ENCODE measurements at regions not wholly inside any gene's neighbourhood (a gene's known extent, or its start where the extent isn't known, plus 50 kb on each side); places are given as distances from the start of the nearest gene placed in this dataset.

- H3K4me3 ChIP-seq (ENCODE audit: low read depth, poor library complexity, severe bottlenecking) = no peak overlapping the region
- DNase-seq (ENCODE audit: low spot score in 2 of 2) = no peak
- TF ChIP-seq CTCF (IDR thresholded peaks at IDR 0.05) (no peak), POLR2A (IDR thresholded peaks at IDR 0.05) (no peak)
- intact Hi-C loops (cut with DNase I; ENCODE audit: low total_unique reads) = no loop called here
- 72% methylated on average over 2 of the region's 2 CpGs for WGBS, 2 donors
Observed at GRCh38 chr12:90098132-90098779, 389.6 kb upstream of the ATP2B1 start.

- 69 to 74% methylated on average over 3 of the region's 3 CpGs for WGBS, 2 donors
- DNase-seq (ENCODE audit: low spot score in 2 of 2) = no peak
- TF ChIP-seq POLR2A (IDR thresholded peaks at IDR 0.05) (no peak), CTCF (IDR thresholded peaks at IDR 0.05) (no peak)
- no peak overlapping the region for H3K4me3 ChIP-seq (ENCODE audit: low read depth, poor library complexity, severe bottlenecking)
- intact Hi-C loops (cut with DNase I; ENCODE audit: low total_unique reads) = no loop called here
Observed at GRCh38 chr12:90091809-90092208, 383.2 kb upstream of the ATP2B1 start.

GRCh38 chr12:90090929-90091651, 382.5 kb upstream of the ATP2B1 start:
- peak in 1 of 2 donors; percentile 62 for DNase-seq (ENCODE audit: low spot score in 2 of 2)
- intact Hi-C loops (cut with DNase I; ENCODE audit: low total_unique reads) = no loop called here
- no peak for TF ChIP-seq CTCF (IDR thresholded peaks at IDR 0.05)
- no peak for TF ChIP-seq POLR2A (IDR thresholded peaks at IDR 0.05)
- WGBS, 2 donors = 17 to 34% methylated on average over 3 of the region's 3 CpGs
- no peak overlapping the region for H3K4me3 ChIP-seq (ENCODE audit: low read depth, poor library complexity, severe bottlenecking)

GRCh38 chr12:90086281-90086680, 377.6 kb upstream of the ATP2B1 start:
- H3K4me3 ChIP-seq (ENCODE audit: low read depth, poor library complexity, severe bottlenecking) = no peak overlapping the region
- TF ChIP-seq CTCF (IDR thresholded peaks at IDR 0.05) = no peak
- TF ChIP-seq POLR2A (IDR thresholded peaks at IDR 0.05) = no peak
- 68 to 91% methylated on average over 1 of the region's 1 CpG for WGBS, 2 donors
- intact Hi-C loops (cut with DNase I; ENCODE audit: low total_unique reads) = no loop called here
- no peak for DNase-seq (ENCODE audit: low spot score in 2 of 2)

- DNase-seq (ENCODE audit: low spot score in 2 of 2) = no peak
Observed at GRCh38 chr12:90085494-90086274, 377.0 kb upstream of the ATP2B1 start.

More at GRCh38 chr12:90085494-90086274, 377.0 kb upstream of the ATP2B1 start:
- intact Hi-C loops (cut with DNase I; ENCODE audit: low total_unique reads) = no loop called here
- WGBS, 2 donors = 73 to 77% methylated on average over 3 of the region's 3 CpGs
- no peak overlapping the region for H3K4me3 ChIP-seq (ENCODE audit: low read depth, poor library complexity, severe bottlenecking)
- TF ChIP-seq CTCF (IDR thresholded peaks at IDR 0.05) = no peak
- TF ChIP-seq POLR2A (IDR thresholded peaks at IDR 0.05) = no peak
